Psoas muscle (tissue), 7 donors: ENCODE measurements at regions not wholly inside any gene's neighbourhood (a gene's known extent, or its start where the extent isn't known, plus 50 kb on each side); places are given as distances from the start of the nearest gene placed in this dataset.

Experiments used
- ATAC-seq, 4 donors: fragments of 200-7000 bp; cut with Tn5 transposase; one replicate each; pipeline ENCODE4 v1.9.1; 2020; ENCODE audit warnings: moderate library complexity in 3 of 4, mild to moderate bottlenecking in 2 of 4
- DNase-seq, 2 donors: peaks; one replicate each; pipeline ENCODE4 v3.0.0-alpha.2; 2020
- H3K27ac ChIP-seq: fragments of 200-600 bp; one replicate; pipeline ENCODE4 v1.8.0; 2022
- H3K27me3 ChIP-seq, 3 donors: fragments of 200-600 bp in 1 of 3; one replicate each; pipeline versions ENCODE4 v1.6.1 to v1.8.0; 2013 to 2022; ENCODE audit warnings: low read length in 2 of 3, mild to moderate bottlenecking in 2 of 3, moderate library complexity in 1 of 3; ENCODE audit not compliant: insufficient read depth in 3 of 3
- H3K36me3 ChIP-seq, 2 donors: fragments of 200-600 bp in 1 of 2; one replicate each; pipeline versions ENCODE4 v1.6.1 to v1.8.0; 2013 to 2022; ENCODE audit warnings: low read depth in 1 of 2, mild to moderate bottlenecking in 1 of 2, moderate library complexity in 1 of 2; ENCODE audit not compliant: insufficient read depth in 1 of 2
- H3K4me1 ChIP-seq: fragments of 200-600 bp; one replicate; pipeline ENCODE4 v1.8.0; 2022
- H3K4me3 ChIP-seq: fragments of 200-600 bp; one replicate; pipeline ENCODE4 v1.8.0; 2022; ENCODE audit warnings: mild to moderate bottlenecking
- H3K9me3 ChIP-seq: fragments of 200-600 bp; one replicate; pipeline ENCODE4 v1.8.0; 2022
- CTCF ChIP-seq: fragments of 200-600 bp; IDR thresholded peaks from one replicate; pipeline ENCODE4 v1.8.0; 2022; ENCODE audit warnings: antibody characterized with exemption
- WGBS, 3 donors: extraction: QIAGEN DNeasy Blood & Tissue Kit; methylation state at CpG; one replicate each; pipeline versions ENCODE4 v1.1.6 to v1.1.7; 2013; 5-methylcytosine and 5-hydroxymethylcytosine counted together
- intact Hi-C, 2 donors: fragments of 100-400 bp; cut with DNase I; formaldehyde crosslinking; loops; one replicate each; pipeline versions ENCODE4 v1.11.0 to v1.14.2; 2022
- donor health status: healthy with polysubstance abuse.
- donor health status: DM: no; HTN: no; CAD: no; lungs with moderate emphysema.
- donor health status: Bipolar disorder and iron deficiency.
- donor health status: healthy.
- donor health status: DM: yes; HTN: yes; CAD: no.
- donor health status: DM: no; HTN: no; CAD: no.
- donor health status: DM: yes; HTN: yes; CAD: no.

- H3K27ac ChIP-seq = no peak overlapping the region
- ATAC-seq (peak in 3 of 4 donors; percentile 31 to 49 (median 43)), DNase-seq (no peak)
- intact Hi-C loops = no loop called here
- no peak for TF ChIP-seq CTCF
- H3K4me3 ChIP-seq = no peak overlapping the region
- 53 to 71% (median 58%) methylated on average over 10 of the region's 10 CpGs for WGBS, 3 donors
- H3K9me3 ChIP-seq = no peaks in the 10 kb centered on the region
- H3K27me3 ChIP-seq = peaks cover 0 to 2% (median 0%) of the 10 kb centered on the region in 3 donors
- no peaks in the 10 kb centered on the region for H3K4me1 ChIP-seq
- H3K36me3 ChIP-seq = no peaks in the 10 kb centered on the region
Measured at GRCh38 chr5:173411791-173412555, 83.8 kb upstream of the STC2 start.

- peak in 1 of 4 donors; percentile 63 for ATAC-seq
- WGBS, 3 donors = 55 to 78% (median 55%) methylated on average over 9 of the region's 9 CpGs
- Histone ChIP-seq H3K27ac (no peak overlapping the region), H3K9me3 (no peaks in the 10 kb centered on the region), H3K36me3 (no peaks in the 10 kb centered on the region), H3K4me3 (no peak overlapping the region), H3K27me3 (peaks cover 0 to 2% (median 0%) of the 10 kb centered on the region in 3 donors), H3K4me1 (no peaks in the 10 kb centered on the region)
- no peak for DNase-seq
- no peak for TF ChIP-seq CTCF
- intact Hi-C loops = no loop called here
Measured at GRCh38 chr5:173410459-173411233, 82.4 kb upstream of the STC2 start.

- intact Hi-C loops = no loop called here
- DNase-seq (no peak), ATAC-seq (no peak)
- Histone ChIP-seq H3K4me1 (no peaks in the 10 kb centered on the region), H3K36me3 (no peaks in the 10 kb centered on the region), H3K27ac (no peak overlapping the region), H3K4me3 (no peak overlapping the region), H3K9me3 (no peaks in the 10 kb centered on the region), H3K27me3 (peaks cover 0 to 2% (median 0%) of the 10 kb centered on the region in 3 donors)
- TF ChIP-seq CTCF = no peak
- WGBS, 3 donors = 78 to 83% (median 82%) methylated on average over 1 of the region's 1 CpG
Measured at GRCh38 chr5:173408946-173409345, 80.7 kb upstream of the STC2 start.

GRCh38 chr5:173399851-173400250, 71.6 kb upstream of the STC2 start:
- Histone ChIP-seq H3K36me3 (no peaks in the 10 kb centered on the region), H3K4me1 (no peaks in the 10 kb centered on the region), H3K9me3 (no peaks in the 10 kb centered on the region), H3K4me3 (no peak overlapping the region), H3K27ac (no peak overlapping the region), H3K27me3 (no peaks in the 10 kb centered on the region)
- intact Hi-C loops = no loop called here
- TF ChIP-seq CTCF = no peak
- 68 to 84% (median 79%) methylated on average over 2 of the region's 2 CpGs for WGBS, 3 donors
- ATAC-seq (no peak), DNase-seq (no peak)
